H1 (cell line): ENCODE measurements at regions not wholly inside any gene's neighbourhood (a gene's known extent, or its start where the extent isn't known, plus 50 kb on each side); places are given as distances from the start of the nearest gene placed in this dataset.

Experiments
- CTCF ChIA-PET: fragments of 300-600 bp; sonication (Branson Sonifier 250); formaldehyde crosslinking; loops from one replicate; lab custom pipeline; 2021; ENCODE audit not compliant: partially characterized antibody; lab: Charles Lee
- POLR2A ChIA-PET: fragments of 300-600 bp; sonication (Branson Sonifier 250); formaldehyde crosslinking; loops from one replicate; lab custom pipeline; 2021; ENCODE audit warnings: inconsistent platforms; ENCODE audit not compliant: partially characterized antibody; lab: Charles Lee
- DNase-seq, 2 experiments: peaks; one replicate each; pipeline versions ENCODE4 v3.0.0 to v3.0.0-alpha.2; 2010 to 2022; ENCODE audit warnings: low spot score in 2 of 2, low read depth in 1 of 2, mixed read lengths in 1 of 2
- FAIRE-seq: peaks from 2 replicates; lab custom pipeline; 2011; peaks lifted over from hg19 to GRCh38; lab: Jason Lieb, UNC
- H2AFZ ChIP-seq: 2 replicates; pipeline ENCODE4 v1.8.1; 2012; ENCODE audit warnings: low read length, inconsistent platforms
- H2AK5ac ChIP-seq: 2 replicates; pipeline ENCODE4 v1.6.1; 2013; ENCODE audit warnings: low read depth, low read length
- H2BK120ac ChIP-seq: replicated peaks from 2 replicates; pipeline ENCODE3; 2013; ENCODE audit warnings: low read depth, low read length, inconsistent platforms
- H2BK12ac ChIP-seq: 2 replicates; pipeline ENCODE4 v1.6.1; 2013; ENCODE audit warnings: low read depth, low read length
- H2BK15ac ChIP-seq: 2 replicates; pipeline ENCODE4 v1.6.1; 2013; ENCODE audit warnings: low read length
- H2BK20ac ChIP-seq: 2 replicates; pipeline ENCODE4 v1.6.1; 2013; ENCODE audit warnings: low read length
- H2BK5ac ChIP-seq: 2 replicates; pipeline ENCODE4 v1.6.1; 2013; ENCODE audit warnings: low read depth, low read length
- H3K14ac ChIP-seq: 2 replicates; pipeline ENCODE4 v1.6.1; 2013; ENCODE audit warnings: inconsistent platforms; ENCODE audit not compliant: insufficient read length
- H3K18ac ChIP-seq: 2 replicates; pipeline ENCODE4 v1.6.1; 2013; ENCODE audit warnings: low read length; ENCODE audit errors: extremely low read depth
- H3K23ac ChIP-seq: 2 replicates; pipeline ENCODE4 v1.6.1; 2013; ENCODE audit warnings: inconsistent platforms; ENCODE audit not compliant: insufficient read length
- H3K23me2 ChIP-seq: 2 replicates; pipeline ENCODE4 v1.6.1; 2013; ENCODE audit warnings: low read depth, low read length
- H3K27ac ChIP-seq: 2 replicates; pipeline ENCODE4 v1.6.1; 2011; ENCODE audit warnings: low read depth, low read length, inconsistent platforms
- H3K27me3 ChIP-seq, 4 experiments: replicated peaks in 1 of 4; 1 replicate in 1 of 4; 2 replicates in 3 of 4; pipeline versions ENCODE4 v1.6.1 to v1.8.1; 2011 to 2013; ENCODE audit warnings: low read length in 3 of 4, mild to moderate bottlenecking in 3 of 4, inconsistent platforms in 2 of 4, mixed read lengths in 2 of 4, moderate library complexity in 1 of 4; ENCODE audit not compliant: control insufficient read depth in 3 of 4, insufficient read depth in 3 of 4; ENCODE audit errors: extremely low read depth in 1 of 4
- H3K36me3 ChIP-seq, 4 experiments: 2 replicates each; pipeline versions ENCODE4 v1.6.1 to v1.8.1; 2011 to 2013; ENCODE audit warnings: mild to moderate bottlenecking in 4 of 4, low read length in 3 of 4, moderate library complexity in 2 of 4, control low read depth in 1 of 4, inconsistent platforms in 1 of 4; ENCODE audit not compliant: insufficient read depth in 4 of 4, control insufficient read depth in 2 of 4
- H3K4ac ChIP-seq: replicated peaks from 2 replicates; pipeline ENCODE3; 2013; ENCODE audit warnings: low read length, low read depth, mixed read lengths, inconsistent platforms; ENCODE audit not compliant: insufficient read length
- H3K4me1 ChIP-seq, 4 experiments: replicated peaks in 1 of 4; 1 replicate in 1 of 4; 2 replicates in 3 of 4; pipeline versions ENCODE4 v1.6.1 to v1.8.1; 2011 to 2013; ENCODE audit warnings: low read length in 3 of 4, inconsistent platforms in 2 of 4, mixed read lengths in 1 of 4; ENCODE audit not compliant: insufficient read depth in 4 of 4, control insufficient read depth in 3 of 4
- H3K4me2 ChIP-seq, 2 experiments: 2 replicates each; pipeline versions ENCODE4 v1.6.1 to v1.8.1; 2011 to 2013; ENCODE audit warnings: low read depth in 2 of 2, low read length in 2 of 2, control low read depth in 1 of 2, inconsistent platforms in 1 of 2, mild to moderate bottlenecking in 1 of 2; ENCODE audit not compliant: insufficient read depth in 1 of 2
- H3K4me3 ChIP-seq, 4 experiments: fragments of 200-600, 300-600 bp in 1 of 4; sonication (generic), shearing (Covaris generic), sonication (Bioruptor Twin) in 1 of 4; 2 replicates each; pipeline versions ENCODE4 v1.5.1 to v1.8.1; 2011 to 2016; ENCODE audit warnings: low read length in 4 of 4, low read depth in 3 of 4, control low read depth in 2 of 4, inconsistent platforms in 2 of 4, mild to moderate bottlenecking in 2 of 4, mixed read lengths in 1 of 4, moderate library complexity in 1 of 4; ENCODE audit not compliant: insufficient read depth in 2 of 4; ENCODE audit errors: extremely low read depth in 1 of 4
- H3K56ac ChIP-seq: replicated peaks from 2 replicates; pipeline ENCODE3; 2013; ENCODE audit warnings: low read depth, mild to moderate bottlenecking, mixed read lengths, low read length, inconsistent platforms; ENCODE audit not compliant: insufficient read length
- H3K79me1 ChIP-seq: 2 replicates; pipeline ENCODE4 v1.6.1; 2013; ENCODE audit warnings: low read depth, low read length, control low read depth
- H3K79me2 ChIP-seq, 2 experiments: 2 replicates each; pipeline versions ENCODE4 v1.6.1 to v1.8.1; 2012 to 2013; ENCODE audit warnings: low read length in 2 of 2, mild to moderate bottlenecking in 2 of 2, inconsistent platforms in 1 of 2; ENCODE audit not compliant: insufficient read depth in 2 of 2, control insufficient read depth in 1 of 2
- H3K9ac ChIP-seq, 4 experiments: replicated peaks in 1 of 4; 1 replicate in 1 of 4; 2 replicates in 3 of 4; pipeline versions ENCODE4 v1.6.1 to v1.8.1; 2011 to 2013; ENCODE audit warnings: low read depth in 3 of 4, low read length in 3 of 4, control low read depth in 2 of 4, mild to moderate bottlenecking in 2 of 4, moderate library complexity in 2 of 4, inconsistent platforms in 1 of 4; ENCODE audit errors: extremely low read depth in 1 of 4
- H3K9me3 ChIP-seq, 2 experiments: 2 replicates each; pipeline versions ENCODE4 v1.6.1 to v1.8.1; 2012 to 2013; ENCODE audit warnings: mild to moderate bottlenecking in 2 of 2, moderate library complexity in 2 of 2, control low read depth in 1 of 2, inconsistent platforms in 1 of 2, low read depth in 1 of 2, low read length in 1 of 2, mixed read lengths in 1 of 2; ENCODE audit not compliant: insufficient read depth in 2 of 2
- H4K20me1 ChIP-seq, 2 experiments: replicated peaks in 1 of 2; 2 replicates each; pipeline versions ENCODE3 to v1.8.1; 2011 to 2013; ENCODE audit warnings: inconsistent platforms in 2 of 2, low read length in 2 of 2, mild to moderate bottlenecking in 1 of 2; ENCODE audit not compliant: insufficient read depth in 2 of 2, control insufficient read depth in 1 of 2
- H4K5ac ChIP-seq: 2 replicates; pipeline ENCODE4 v1.6.1; 2013; ENCODE audit warnings: low read length, low read depth, mixed read lengths, inconsistent platforms; ENCODE audit not compliant: insufficient read length
- H4K8ac ChIP-seq: 2 replicates; pipeline ENCODE4 v1.8.0; 2013; ENCODE audit warnings: mild to moderate bottlenecking, moderate library complexity, low read length, inconsistent platforms; ENCODE audit not compliant: insufficient read depth; ENCODE audit errors: extremely low read depth
- H4K91ac ChIP-seq: replicated peaks from 2 replicates; pipeline ENCODE3; 2013; ENCODE audit warnings: low read length, mixed read lengths, inconsistent platforms; ENCODE audit not compliant: insufficient read length
- CBX5 ChIP-seq: fragments of 300-800, 300-1000 bp; sonication (generic); IDR thresholded peaks from 2 replicates; pipeline ENCODE4 v1.7.1; 2016; ENCODE audit warnings: antibody characterized with exemption, low read length, low read depth
- CHD1 ChIP-seq: IDR thresholded peaks from 2 replicates; pipeline ENCODE4 v1.6.1; 2012; ENCODE audit warnings: low read depth, low read length, improper control_type of control experiment
- CTBP2 ChIP-seq: IDR thresholded peaks from 2 replicates; pipeline ENCODE4 v1.7.0; 2011; ENCODE audit warnings: borderline replicate concordance, mild to moderate bottlenecking, moderate library complexity, mixed read lengths, low read length; ENCODE audit not compliant: insufficient read depth, insufficient read length
- FOSL1 ChIP-seq: IDR thresholded peaks from 2 replicates; pipeline ENCODE4 v1.6.1; 2011; ENCODE audit warnings: mild to moderate bottlenecking, low read depth, low read length, moderate library complexity; ENCODE audit not compliant: insufficient read depth
- HDAC2 ChIP-seq, 2 experiments: fragments of 300-600 bp in 1 of 2; sonication (generic) in 1 of 2; IDR thresholded peaks; 2 replicates each; pipeline ENCODE4 v1.6.1; 2011 to 2012; ENCODE audit warnings: low read depth in 2 of 2, low read length in 2 of 2, mild to moderate bottlenecking in 2 of 2, moderate library complexity in 2 of 2, borderline replicate concordance in 1 of 2, inconsistent platforms in 1 of 2
- KDM1A ChIP-seq: fragments of 200-600, 300-600 bp; sonication (generic); IDR thresholded peaks from 2 replicates; pipeline ENCODE4 v1.7.1; 2016; ENCODE audit warnings: mild to moderate bottlenecking, low read length, borderline replicate concordance
- RNF2 ChIP-seq: fragments of 200-900, 300-1000 bp; sonication (generic); IDR thresholded peaks from 2 replicates; pipeline ENCODE4 v1.7.1; 2016; ENCODE audit warnings: borderline replicate concordance, low read depth, mild to moderate bottlenecking, antibody characterized with exemption, low read length; ENCODE audit not compliant: poor library complexity, severe bottlenecking; ENCODE audit errors: missing control alignments
- SAP30 ChIP-seq: fragments of 300-600 bp; sonication (generic); IDR thresholded peaks from 2 replicates; pipeline ENCODE4 v1.7.1; 2012; ENCODE audit warnings: low read length, moderate library complexity, mild to moderate bottlenecking, inconsistent platforms; ENCODE audit not compliant: insufficient read depth, insufficient replicate concordance
- SP1 ChIP-seq: IDR thresholded peaks from 2 replicates; pipeline ENCODE4 v1.6.1; 2011; ENCODE audit warnings: low read depth, low read length
- SP4 ChIP-seq: IDR thresholded peaks from 2 replicates; pipeline ENCODE4 v1.6.1; 2012; ENCODE audit warnings: low read length, inconsistent platforms
- WGBS, 2 experiments: shearing (Covaris generic) in 1 of 2; methylation state at CpG; one replicate each; pipeline versions ENCODE4 v1.1.6 to v1.1.7; 2013 to 2015; ENCODE audit warnings: low lambda C conversion rate in 2 of 2, mixed read lengths in 2 of 2, inconsistent platforms in 1 of 2, low coverage in 1 of 2, missing lambda C conversion rate in 1 of 2; ENCODE audit not compliant: insufficient replicate concordance in 2 of 2, insufficient coverage in 1 of 2, insufficient read length in 1 of 2; ENCODE audit errors: extremely low coverage in 1 of 2, missing lambda C conversion rate in 1 of 2; 5-methylcytosine and 5-hydroxymethylcytosine counted together

DNA sequence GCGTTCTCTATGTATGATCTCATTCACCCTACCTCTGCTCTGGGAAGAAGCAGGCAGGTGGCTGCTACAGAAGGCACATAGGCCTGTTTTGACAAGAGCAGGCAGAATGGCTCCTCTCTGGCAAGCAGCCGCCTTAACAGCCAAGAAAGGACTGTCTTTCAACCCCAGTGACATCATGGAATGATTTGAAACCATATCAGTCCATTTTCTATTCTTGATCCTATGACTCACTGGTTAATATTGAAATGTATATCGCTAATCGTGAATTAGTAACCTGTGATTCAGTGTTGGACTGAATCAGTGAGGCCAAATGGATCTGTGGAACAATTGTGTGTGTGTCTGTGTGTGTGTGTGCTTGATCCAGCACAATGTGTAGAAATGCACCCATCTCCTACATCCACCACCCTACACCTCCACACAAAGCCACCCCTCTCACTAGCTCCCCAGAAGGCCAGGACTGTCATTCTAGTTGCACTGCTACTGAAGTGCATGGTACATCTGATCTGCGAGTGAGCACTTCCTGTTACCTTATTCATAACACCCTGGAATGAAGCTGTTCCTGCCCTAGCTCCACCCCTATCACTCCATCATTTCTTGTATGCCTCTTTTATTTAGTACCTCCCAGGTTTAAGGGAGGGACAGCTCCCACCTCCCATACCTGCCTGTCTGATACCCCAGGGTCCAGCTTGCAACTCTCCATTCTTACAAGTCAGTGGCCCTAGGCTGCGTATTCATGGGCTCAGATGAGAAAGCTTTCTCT, 460.0 kb downstream of the FOXO1 start:
- Histone ChIP-seq H3K9me3 (no peaks in the 10 kb centered on the region; a peak in 1 of 4 replicates), H3K23ac (no peak overlapping the region), H3K4me3 (no peak overlapping the region), H3K23me2 (no peaks in the 10 kb centered on the region), H2BK12ac (no peak overlapping the region), H4K8ac (no peak overlapping the region; the same call in 1 of the 2 replicates), H3K27me3 (no peaks in the 10 kb centered on the region), H3K4me2 (no peak overlapping the region), H3K79me2 (no peaks in the 10 kb centered on the region; a peak in 1 of 4 replicates), H3K4me1 (no peaks in the 10 kb centered on the region), H2BK5ac (no peak overlapping the region), H2BK120ac (no peak overlapping the region), H2BK20ac (no peak overlapping the region), H3K56ac (no peak overlapping the region), H3K4ac (no peak overlapping the region), H2BK15ac (no peak overlapping the region), H3K18ac (no peak overlapping the region), H2AFZ (no peak overlapping the region), H4K20me1 (no peaks in the 10 kb centered on the region), H4K91ac (no peak overlapping the region), H2AK5ac (no peak overlapping the region), H3K79me1 (no peaks in the 10 kb centered on the region), H3K36me3 (no peaks in the 10 kb centered on the region), H3K9ac (no peak overlapping the region), H3K14ac (no peak overlapping the region), H3K27ac (no peak overlapping the region), H4K5ac (no peak overlapping the region)
- FAIRE-seq (no peak), DNase-seq (no peak)
- WGBS, 2 experiments, result 87% methylated on average over 6 of the region's 6 CpGs; no CpG with 5 or more reads in 1 of the 2 experiments
- ChIA-PET CTCF (interaction anchor here (1.1 to 1.4 kb wide), 2 partner anchors 38 to 478 kb away, joined by 3 read pairs; no protein-coding TSS in a partner anchor), POLR2A (interaction anchor here (1.2 kb wide), 1 partner anchor 10 kb away, joined by 3 read pairs; no protein-coding TSS in a partner anchor)
- TF ChIP-seq RNF2 (no peak), CTBP2 (no peak), FOSL1 (no peak), HDAC2 (IDR thresholded peaks at IDR 0.05; ENCODE audit: borderline replicate concordance in 1 of 2, low read depth in 2 of 2, low read length in 2 of 2) (no peak), KDM1A (no peak), SAP30 (no peak), CHD1 (no peak), SP1 (no peak), SP4 (no peak), CBX5 (no peak)
